ENCODE measurements at regions not wholly inside any gene's neighbourhood (a gene's known extent, or its start where the extent isn't known, plus 50 kb on each side); places are given as distances from the start of the nearest gene placed in this dataset.

- TF ChIP-seq POLR2A (IDR thresholded peaks at IDR 0.05; ENCODE audit: low read length) (no peak), GATA1 (IDR thresholded peaks at IDR 0.05; ENCODE audit: low read depth, low read length) (no peak)
Measured at GRCh38 chr14:101331141-101331525, 230.2 kb upstream of the DIO3 start.
